ENCODE measurements at regions not wholly inside any gene's neighbourhood (a gene's known extent, or its start where the extent isn't known, plus 50 kb on each side); places are given as distances from the start of the nearest gene placed in this dataset.

DNA sequence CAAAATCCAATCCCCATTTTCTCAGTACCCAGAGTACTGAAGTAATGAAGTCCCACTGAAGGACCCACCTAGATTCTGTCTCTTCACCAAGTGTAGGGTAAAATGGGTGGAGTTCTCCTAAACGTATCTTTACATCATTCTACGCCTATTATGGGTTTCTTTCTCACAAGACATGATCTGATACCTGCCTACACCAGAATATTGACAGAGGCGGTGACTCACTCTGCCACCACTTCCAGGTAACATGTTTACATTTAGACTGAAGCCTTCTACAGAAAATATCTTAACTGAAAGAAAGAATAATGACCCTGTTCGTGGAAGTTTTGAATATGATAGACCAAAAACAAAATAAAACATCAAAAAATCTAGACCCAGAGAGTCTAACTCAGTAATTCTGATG, 89.8 kb downstream of the BTG1 start:
- TF ChIP-seq, protein P1, sequence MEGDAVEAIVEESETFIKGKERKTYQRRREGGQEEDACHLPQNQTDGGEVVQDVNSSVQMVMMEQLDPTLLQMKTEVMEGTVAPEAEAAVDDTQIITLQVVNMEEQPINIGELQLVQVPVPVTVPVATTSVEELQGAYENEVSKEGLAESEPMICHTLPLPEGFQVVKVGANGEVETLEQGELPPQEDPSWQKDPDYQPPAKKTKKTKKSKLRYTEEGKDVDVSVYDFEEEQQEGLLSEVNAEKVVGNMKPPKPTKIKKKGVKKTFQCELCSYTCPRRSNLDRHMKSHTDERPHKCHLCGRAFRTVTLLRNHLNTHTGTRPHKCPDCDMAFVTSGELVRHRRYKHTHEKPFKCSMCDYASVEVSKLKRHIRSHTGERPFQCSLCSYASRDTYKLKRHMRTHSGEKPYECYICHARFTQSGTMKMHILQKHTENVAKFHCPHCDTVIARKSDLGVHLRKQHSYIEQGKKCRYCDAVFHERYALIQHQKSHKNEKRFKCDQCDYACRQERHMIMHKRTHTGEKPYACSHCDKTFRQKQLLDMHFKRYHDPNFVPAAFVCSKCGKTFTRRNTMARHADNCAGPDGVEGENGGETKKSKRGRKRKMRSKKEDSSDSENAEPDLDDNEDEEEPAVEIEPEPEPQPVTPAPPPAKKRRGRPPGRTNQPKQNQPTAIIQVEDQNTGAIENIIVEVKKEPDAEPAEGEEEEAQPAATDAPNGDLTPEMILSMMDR (conservative IDR thresholded peaks at IDR 0.05; ENCODE audit: low read length), result no peak
- no peak for TF ChIP-seq EZH2phosphoT487 (IDR thresholded peaks at IDR 0.05; ENCODE audit: borderline replicate concordance, low read depth, low read length)
